PFSK-1 (cell line): ENCODE measurements at regions not wholly inside any gene's neighbourhood (a gene's known extent, or its start where the extent isn't known, plus 50 kb on each side); places are given as distances from the start of the nearest gene placed in this dataset.

Source experiments
- POLR2AphosphoS5 ChIP-seq: IDR thresholded peaks from 2 replicates; pipeline ENCODE4 v1.6.1; 2012; ENCODE audit warnings: low read depth, mild to moderate bottlenecking, control low read depth, low read length, moderate library complexity
- SIN3A ChIP-seq: IDR thresholded peaks from 2 replicates; pipeline ENCODE4 v1.6.1; 2012; ENCODE audit warnings: mild to moderate bottlenecking, low read length, moderate library complexity, borderline replicate concordance; ENCODE audit not compliant: insufficient read depth
- TAF1 ChIP-seq: IDR thresholded peaks from 2 replicates; pipeline ENCODE4 v1.6.1; 2012; ENCODE audit warnings: low read length, control low read depth, borderline replicate concordance; ENCODE audit not compliant: insufficient read depth
- TF ChIP-seq, protein P1 (sequence below), 2 experiments: IDR thresholded peaks; 2 replicates each; pipeline versions ENCODE4 v1.6.1 to v1.8.0; 2011 to 2012; ENCODE audit warnings: low read depth in 2 of 2, low read length in 2 of 2, control low read depth in 1 of 2, inconsistent platforms in 1 of 2, mild to moderate bottlenecking in 1 of 2, moderate library complexity in 1 of 2; ENCODE audit not compliant: insufficient read depth in 1 of 2

DNA sequence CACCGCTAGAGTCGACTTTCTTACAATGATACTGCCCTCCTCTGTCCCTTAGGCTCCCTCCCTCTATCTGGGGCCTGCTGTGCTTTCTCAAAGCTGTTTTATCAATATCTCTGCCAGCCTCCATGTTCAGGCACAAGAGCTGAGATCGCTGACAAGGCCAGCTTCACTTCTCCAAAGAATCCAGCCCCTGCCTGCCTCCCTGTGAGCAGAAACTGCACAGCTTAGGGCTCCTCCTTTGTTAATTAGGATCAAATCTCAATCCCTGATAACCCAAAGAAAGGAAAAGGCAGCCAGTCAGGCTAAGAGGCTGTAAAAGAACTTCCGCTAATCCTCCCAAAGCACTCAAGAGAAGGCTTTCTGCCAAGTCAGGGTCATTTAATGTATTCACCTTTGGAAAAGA lies 616.0 kb upstream of the CDH11 start:
- TF ChIP-seq POLR2AphosphoS5 (no peak), SIN3A (no peak), TAF1 (no peak)
- TF ChIP-seq, protein P1, sequence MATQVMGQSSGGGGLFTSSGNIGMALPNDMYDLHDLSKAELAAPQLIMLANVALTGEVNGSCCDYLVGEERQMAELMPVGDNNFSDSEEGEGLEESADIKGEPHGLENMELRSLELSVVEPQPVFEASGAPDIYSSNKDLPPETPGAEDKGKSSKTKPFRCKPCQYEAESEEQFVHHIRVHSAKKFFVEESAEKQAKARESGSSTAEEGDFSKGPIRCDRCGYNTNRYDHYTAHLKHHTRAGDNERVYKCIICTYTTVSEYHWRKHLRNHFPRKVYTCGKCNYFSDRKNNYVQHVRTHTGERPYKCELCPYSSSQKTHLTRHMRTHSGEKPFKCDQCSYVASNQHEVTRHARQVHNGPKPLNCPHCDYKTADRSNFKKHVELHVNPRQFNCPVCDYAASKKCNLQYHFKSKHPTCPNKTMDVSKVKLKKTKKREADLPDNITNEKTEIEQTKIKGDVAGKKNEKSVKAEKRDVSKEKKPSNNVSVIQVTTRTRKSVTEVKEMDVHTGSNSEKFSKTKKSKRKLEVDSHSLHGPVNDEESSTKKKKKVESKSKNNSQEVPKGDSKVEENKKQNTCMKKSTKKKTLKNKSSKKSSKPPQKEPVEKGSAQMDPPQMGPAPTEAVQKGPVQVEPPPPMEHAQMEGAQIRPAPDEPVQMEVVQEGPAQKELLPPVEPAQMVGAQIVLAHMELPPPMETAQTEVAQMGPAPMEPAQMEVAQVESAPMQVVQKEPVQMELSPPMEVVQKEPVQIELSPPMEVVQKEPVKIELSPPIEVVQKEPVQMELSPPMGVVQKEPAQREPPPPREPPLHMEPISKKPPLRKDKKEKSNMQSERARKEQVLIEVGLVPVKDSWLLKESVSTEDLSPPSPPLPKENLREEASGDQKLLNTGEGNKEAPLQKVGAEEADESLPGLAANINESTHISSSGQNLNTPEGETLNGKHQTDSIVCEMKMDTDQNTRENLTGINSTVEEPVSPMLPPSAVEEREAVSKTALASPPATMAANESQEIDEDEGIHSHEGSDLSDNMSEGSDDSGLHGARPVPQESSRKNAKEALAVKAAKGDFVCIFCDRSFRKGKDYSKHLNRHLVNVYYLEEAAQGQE (IDR thresholded peaks at IDR 0.05; ENCODE audit: insufficient read depth in 1 of 2, low read depth in 2 of 2, low read length in 2 of 2), result no peak
